ENCODE measurements at regions not wholly inside any gene's neighbourhood (a gene's known extent, or its start where the extent isn't known, plus 50 kb on each side); places are given as distances from the start of the nearest gene placed in this dataset.
"Not testable (repeated sequence)": the region's sequence is repeated elsewhere in the genome, so short reads cannot be mapped to it uniquely, and the experiment has no call there.

GRCh38 chr21:19233841-19234240, 830.3 kb upstream of the TMPRSS15 start:
- not testable (repeated sequence) for DNase-seq

GRCh38 chr21:19236209-19236608, 832.6 kb upstream of the TMPRSS15 start:
- DNase-seq: no peak

- DNase-seq: no peak
Measured at GRCh38 chr21:19237608-19238007, 834.0 kb upstream of the TMPRSS15 start.

GRCh38 chr21:19239696-19240095, 836.1 kb upstream of the TMPRSS15 start:
- DNase-seq: no peak

GRCh38 chr21:19244502-19245187, 841.1 kb upstream of the TMPRSS15 start:
- no peak for DNase-seq

GRCh38 chr21:19245188-19245580, 841.6 kb upstream of the TMPRSS15 start:
- DNase-seq: no peak

- DNase-seq: no peak
Measured at GRCh38 chr21:19246018-19246417, 842.4 kb upstream of the TMPRSS15 start.

- DNase-seq: no peak
Measured at GRCh38 chr21:19256934-19257660, 853.5 kb upstream of the TMPRSS15 start.

- no peak for DNase-seq
Measured at GRCh38 chr21:19261731-19262376, 858.3 kb upstream of the TMPRSS15 start.

- no peak for DNase-seq
Measured at GRCh38 chr21:19266636-19267035, 863.1 kb upstream of the TMPRSS15 start.

GRCh38 chr21:19268686-19269085, 865.1 kb upstream of the TMPRSS15 start:
- DNase-seq: no peak

GRCh38 chr21:19275065-19275464, 871.5 kb upstream of the TMPRSS15 start:
- no peak for DNase-seq

- DNase-seq: no peak
Measured at GRCh38 chr21:19276665-19277064, 873.1 kb upstream of the TMPRSS15 start.

- no peak for DNase-seq
Measured at GRCh38 chr21:19286876-19287275, 883.3 kb upstream of the TMPRSS15 start.

GRCh38 chr21:19290328-19290727, 886.7 kb upstream of the TMPRSS15 start:
- no peak for DNase-seq

- DNase-seq: no peak
Measured at GRCh38 chr21:19320291-19320690, 916.7 kb upstream of the TMPRSS15 start.

- DNase-seq: no peak
Measured at GRCh38 chr21:19321688-19322087, 918.1 kb upstream of the TMPRSS15 start.

- DNase-seq: no peak
Measured at GRCh38 chr21:19322360-19322759, 918.8 kb upstream of the TMPRSS15 start.

- no peak for DNase-seq
Measured at GRCh38 chr21:19326531-19327319, 923.1 kb upstream of the TMPRSS15 start.

GRCh38 chr21:19328954-19329353, 925.4 kb upstream of the TMPRSS15 start:
- no peak for DNase-seq

GRCh38 chr21:19340303-19340702, 936.7 kb upstream of the TMPRSS15 start:
- no peak for DNase-seq

GRCh38 chr21:19340954-19341353, 937.4 kb upstream of the TMPRSS15 start:
- no peak for DNase-seq
